ENCODE measurements at regions not wholly inside any gene's neighbourhood (a gene's known extent, or its start where the extent isn't known, plus 50 kb on each side); places are given as distances from the start of the nearest gene placed in this dataset.

GRCh38 chr3:28575746-28576613, 227.4 kb upstream of the AZI2 start:
- DNase-seq (ENCODE audit: low spot score) = no peak
- intact Hi-C loops (cut with micrococcal nuclease) = loop anchor here (5.0 kb wide), 1 partner anchor 844 kb away; no protein-coding TSS in a partner anchor
- Mint-ChIP-seq H3K4me3 (ENCODE audit: low read depth) (no peak overlapping the region), H3K4me1 (ENCODE audit: low read depth) (peaks cover 2% of the 10 kb centered on the region), H3K36me3 (ENCODE audit: low read depth) (no peaks in the 10 kb centered on the region), H3K27me3 (ENCODE audit: low read depth) (peaks cover 53% of the 10 kb centered on the region), H3K9me3 (no peaks in the 10 kb centered on the region), H3K27ac (no peak overlapping the region)

DNA sequence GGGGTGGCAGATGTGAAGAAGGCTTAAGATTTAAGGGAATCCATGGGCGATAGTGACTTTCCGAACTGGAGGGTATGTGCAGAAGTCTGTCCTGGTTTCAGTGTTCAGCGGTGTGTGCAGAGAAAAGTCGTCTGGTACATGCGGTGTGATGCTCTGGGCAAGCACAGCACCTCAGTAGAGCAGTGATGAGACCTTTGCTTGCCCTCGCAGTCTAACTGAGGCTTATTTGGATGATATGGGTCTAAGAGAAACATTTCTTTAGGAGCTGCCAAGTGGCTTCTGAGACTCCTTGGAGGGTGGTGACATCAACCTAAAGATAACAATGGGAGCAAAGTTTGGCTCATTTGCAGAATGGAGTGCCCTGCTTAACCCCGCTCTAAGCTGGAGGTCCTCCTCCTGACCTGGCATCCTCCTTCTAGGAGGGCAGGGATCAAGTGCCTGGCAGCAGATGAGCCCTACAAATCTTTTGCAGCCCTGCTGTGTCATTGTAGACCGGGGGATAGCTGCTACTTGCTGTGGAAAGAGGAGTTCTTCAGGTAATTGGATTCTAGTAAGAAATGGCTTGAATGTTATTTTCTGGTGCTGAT, 228.1 kb upstream of the AZI2 start:
- no peak overlapping the region for H3K27ac Mint-ChIP-seq
- H3K27me3 Mint-ChIP-seq (ENCODE audit: low read depth) = peaks cover 52% of the 10 kb centered on the region
- H3K9me3 Mint-ChIP-seq = no peaks in the 10 kb centered on the region
- DNase-seq (ENCODE audit: low spot score) = no peak
- no peaks in the 10 kb centered on the region for H3K36me3 Mint-ChIP-seq (ENCODE audit: low read depth)
- intact Hi-C loops (cut with micrococcal nuclease) = loop anchor here (5.0 kb wide), 1 partner anchor 844 kb away; no protein-coding TSS in a partner anchor
- H3K4me3 Mint-ChIP-seq (ENCODE audit: low read depth) = no peak overlapping the region
- peaks cover 2% of the 10 kb centered on the region for H3K4me1 Mint-ChIP-seq (ENCODE audit: low read depth)

DNA sequence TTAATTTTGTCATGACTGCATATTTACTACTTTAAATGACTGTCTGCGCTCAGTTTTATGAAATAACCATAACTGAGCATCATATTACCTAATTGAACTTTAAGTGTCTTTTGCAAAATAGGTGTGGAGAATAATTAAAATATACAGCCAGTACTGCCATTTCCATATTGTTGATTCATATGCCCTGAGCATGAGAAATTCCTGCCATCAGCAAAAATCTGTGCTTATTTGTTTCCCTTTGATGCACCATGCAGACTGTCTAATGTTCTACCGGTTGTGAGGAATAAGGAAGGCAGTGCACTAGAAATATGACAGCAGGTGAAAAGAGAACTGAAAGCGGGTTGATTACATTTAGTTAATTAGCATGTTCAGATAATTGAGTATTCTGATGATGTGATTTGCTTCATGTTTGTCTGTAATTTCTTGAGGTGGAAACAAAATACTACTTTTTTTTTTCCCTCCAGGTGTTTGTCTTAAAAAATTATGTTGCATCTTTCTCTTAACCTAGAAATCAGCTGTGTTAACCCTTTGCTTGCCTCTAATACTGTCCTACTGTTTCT, 229.4 kb upstream of the AZI2 start:
- Mint-ChIP-seq H3K4me1 (ENCODE audit: low read depth) (peaks cover 2% of the 10 kb centered on the region), H3K27me3 (ENCODE audit: low read depth) (peaks cover 50% of the 10 kb centered on the region), H3K36me3 (ENCODE audit: low read depth) (no peaks in the 10 kb centered on the region), H3K4me3 (ENCODE audit: low read depth) (no peak overlapping the region), H3K9me3 (no peaks in the 10 kb centered on the region), H3K27ac (no peak overlapping the region)
- intact Hi-C loops (cut with micrococcal nuclease) = loop anchor here (5.0 kb wide), 1 partner anchor 846 kb away; no protein-coding TSS in a partner anchor
- no peak for DNase-seq (ENCODE audit: low spot score)

DNA sequence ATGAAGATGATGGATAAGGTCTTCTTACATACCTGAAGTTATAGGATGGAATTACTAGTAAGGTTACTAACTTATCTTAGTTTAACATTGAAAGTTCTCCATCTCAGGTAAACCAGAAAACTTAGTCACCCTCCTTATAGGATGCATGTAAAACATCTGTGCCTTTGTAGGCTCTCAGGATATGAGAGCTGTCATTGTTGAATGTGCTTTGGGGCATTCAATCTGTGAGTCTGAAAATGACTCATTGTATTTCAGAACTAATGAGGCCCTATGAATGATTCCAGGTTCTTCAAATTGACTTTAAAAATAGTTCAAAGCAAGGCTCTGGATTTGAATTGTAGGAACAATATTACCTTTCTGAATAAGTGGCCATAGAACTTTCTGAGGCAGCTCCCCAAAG, 237.7 kb upstream of the AZI2 start:
- intact Hi-C loops (cut with micrococcal nuclease) = no loop called here
- no peaks in the 10 kb centered on the region for H3K9me3 Mint-ChIP-seq

DNA sequence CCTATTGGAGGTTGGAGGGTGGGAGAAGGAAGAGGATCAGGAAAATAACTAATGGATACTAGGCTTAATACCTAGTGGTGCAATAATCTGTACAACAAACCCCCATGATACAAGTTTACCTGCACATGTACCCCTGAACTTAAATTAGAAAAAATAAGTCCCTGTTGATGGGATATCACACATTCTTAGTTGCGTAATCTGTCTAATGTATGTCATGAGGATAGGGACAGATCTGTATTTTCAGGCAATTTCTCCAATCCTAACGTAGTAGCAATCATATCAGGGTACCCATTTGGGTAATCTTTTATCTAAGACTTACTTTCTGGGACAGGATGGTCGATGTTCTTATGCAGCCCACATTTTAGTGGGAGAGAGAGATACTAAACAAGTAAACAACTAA, 239.1 kb upstream of the AZI2 start:
- DNase-seq (ENCODE audit: low spot score) = no peak
- intact Hi-C loops (cut with micrococcal nuclease) = no loop called here
- Mint-ChIP-seq H3K27ac (no peak overlapping the region), H3K9me3 (no peaks in the 10 kb centered on the region), H3K36me3 (ENCODE audit: low read depth) (no peaks in the 10 kb centered on the region), H3K4me1 (ENCODE audit: low read depth) (no peaks in the 10 kb centered on the region), H3K4me3 (ENCODE audit: low read depth) (no peak overlapping the region), H3K27me3 (ENCODE audit: low read depth) (no peaks in the 10 kb centered on the region)

More for the DNA sequence above, 237.7 kb upstream of the AZI2 start:
- Mint-ChIP-seq H3K36me3 (ENCODE audit: low read depth) (no peaks in the 10 kb centered on the region), H3K27ac (no peak overlapping the region), H3K4me3 (ENCODE audit: low read depth) (no peak overlapping the region), H3K27me3 (ENCODE audit: low read depth) (no peaks in the 10 kb centered on the region), H3K4me1 (ENCODE audit: low read depth) (no peaks in the 10 kb centered on the region)
- DNase-seq (ENCODE audit: low spot score) = no peak

DNA sequence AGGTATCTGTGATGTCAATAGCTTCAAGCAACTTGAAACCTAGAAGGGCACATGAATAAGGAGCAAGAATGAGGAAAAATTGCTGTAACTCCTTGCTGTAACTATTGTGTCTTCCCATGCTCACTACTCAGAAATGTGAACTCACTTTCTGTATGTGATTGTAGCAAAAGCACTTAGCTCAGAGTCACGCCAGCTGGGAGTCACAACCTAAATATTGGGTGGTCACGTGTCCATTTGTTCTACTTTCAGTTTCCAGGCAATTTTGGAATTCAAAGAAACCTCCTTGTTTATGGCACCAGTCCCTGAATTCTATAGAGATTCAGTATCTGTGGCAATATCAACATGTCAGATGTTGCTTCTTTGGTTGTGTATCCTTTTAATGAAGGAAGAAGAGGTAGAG, 241.6 kb upstream of the AZI2 start:
- Mint-ChIP-seq H3K9me3 (no peaks in the 10 kb centered on the region), H3K4me3 (ENCODE audit: low read depth) (no peak overlapping the region), H3K27me3 (ENCODE audit: low read depth) (no peaks in the 10 kb centered on the region), H3K36me3 (ENCODE audit: low read depth) (no peaks in the 10 kb centered on the region), H3K27ac (no peak overlapping the region), H3K4me1 (ENCODE audit: low read depth) (no peaks in the 10 kb centered on the region)
- intact Hi-C loops (cut with micrococcal nuclease) = no loop called here
- no peak for DNase-seq (ENCODE audit: low spot score)

GRCh38 chr3:28590860-28591259, 242.2 kb upstream of the AZI2 start:
- DNase-seq (ENCODE audit: low spot score) = no peak
- no peaks in the 10 kb centered on the region for H3K27me3 Mint-ChIP-seq (ENCODE audit: low read depth)
- no peak overlapping the region for H3K4me3 Mint-ChIP-seq (ENCODE audit: low read depth)
- intact Hi-C loops (cut with micrococcal nuclease) = no loop called here
- no peak overlapping the region for H3K27ac Mint-ChIP-seq
- no peaks in the 10 kb centered on the region for H3K9me3 Mint-ChIP-seq
- no peaks in the 10 kb centered on the region for H3K36me3 Mint-ChIP-seq (ENCODE audit: low read depth)
- H3K4me1 Mint-ChIP-seq (ENCODE audit: low read depth) = no peaks in the 10 kb centered on the region

DNA sequence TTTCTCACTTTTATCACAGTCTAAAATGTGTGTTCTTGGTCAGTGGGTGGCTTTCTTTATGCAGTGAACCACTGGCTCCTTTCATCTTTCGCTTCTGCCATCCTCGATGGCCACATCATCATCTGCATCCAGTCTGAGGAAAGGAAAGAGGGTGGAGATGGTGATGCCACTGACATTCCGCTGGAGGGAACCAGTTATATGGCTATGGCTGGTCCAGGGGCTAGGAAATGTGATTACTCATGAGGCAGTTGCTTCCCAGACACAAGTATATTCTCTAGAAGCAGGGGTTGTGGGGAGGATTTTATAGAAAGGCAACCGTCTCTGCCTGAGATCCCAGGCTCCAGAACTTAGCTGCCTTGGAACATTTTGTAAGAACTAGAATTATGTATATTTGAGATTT, 246.7 kb upstream of the AZI2 start:
- no peak overlapping the region for H3K27ac Mint-ChIP-seq
- H3K36me3 Mint-ChIP-seq (ENCODE audit: low read depth) = no peaks in the 10 kb centered on the region
- H3K27me3 Mint-ChIP-seq (ENCODE audit: low read depth) = no peaks in the 10 kb centered on the region
- H3K9me3 Mint-ChIP-seq = no peaks in the 10 kb centered on the region
- no peaks in the 10 kb centered on the region for H3K4me1 Mint-ChIP-seq (ENCODE audit: low read depth)
- H3K4me3 Mint-ChIP-seq (ENCODE audit: low read depth) = no peak overlapping the region
- intact Hi-C loops (cut with micrococcal nuclease) = no loop called here
- no peak for DNase-seq (ENCODE audit: low spot score)

- H3K27me3 Mint-ChIP-seq (ENCODE audit: low read depth) = no peaks in the 10 kb centered on the region
- H3K4me3 Mint-ChIP-seq (ENCODE audit: low read depth) = no peak overlapping the region
- H3K9me3 Mint-ChIP-seq = no peaks in the 10 kb centered on the region
- no peak for DNase-seq (ENCODE audit: low spot score)
- H3K4me1 Mint-ChIP-seq (ENCODE audit: low read depth) = no peaks in the 10 kb centered on the region
- H3K36me3 Mint-ChIP-seq (ENCODE audit: low read depth) = no peaks in the 10 kb centered on the region
- H3K27ac Mint-ChIP-seq = no peak overlapping the region
- intact Hi-C loops (cut with micrococcal nuclease) = no loop called here
Observed at GRCh38 chr3:28597452-28597851, 248.8 kb upstream of the AZI2 start.

GRCh38 chr3:28598165-28598564, 249.5 kb upstream of the AZI2 start:
- H3K9me3 Mint-ChIP-seq = no peaks in the 10 kb centered on the region
- H3K36me3 Mint-ChIP-seq (ENCODE audit: low read depth) = no peaks in the 10 kb centered on the region
- H3K4me1 Mint-ChIP-seq (ENCODE audit: low read depth) = no peaks in the 10 kb centered on the region
- no peak overlapping the region for H3K27ac Mint-ChIP-seq
- intact Hi-C loops (cut with micrococcal nuclease) = no loop called here
- DNase-seq (ENCODE audit: low spot score) = no peak
- no peaks in the 10 kb centered on the region for H3K27me3 Mint-ChIP-seq (ENCODE audit: low read depth)
- H3K4me3 Mint-ChIP-seq (ENCODE audit: low read depth) = no peak overlapping the region

GRCh38 chr3:28601291-28601690, 252.7 kb upstream of the AZI2 start:
- no peak for DNase-seq (ENCODE audit: low spot score)
- no peaks in the 10 kb centered on the region for H3K4me1 Mint-ChIP-seq (ENCODE audit: low read depth)
- no peak overlapping the region for H3K4me3 Mint-ChIP-seq (ENCODE audit: low read depth)
- no peak overlapping the region for H3K27ac Mint-ChIP-seq
- intact Hi-C loops (cut with micrococcal nuclease) = no loop called here
- H3K27me3 Mint-ChIP-seq (ENCODE audit: low read depth) = no peaks in the 10 kb centered on the region
- no peaks in the 10 kb centered on the region for H3K9me3 Mint-ChIP-seq
- no peaks in the 10 kb centered on the region for H3K36me3 Mint-ChIP-seq (ENCODE audit: low read depth)

GRCh38 chr3:28606283-28606682, 257.7 kb upstream of the AZI2 start:
- Mint-ChIP-seq H3K4me1 (ENCODE audit: low read depth) (no peaks in the 10 kb centered on the region), H3K27ac (no peak overlapping the region), H3K27me3 (ENCODE audit: low read depth) (no peaks in the 10 kb centered on the region), H3K4me3 (ENCODE audit: low read depth) (no peak overlapping the region), H3K36me3 (ENCODE audit: low read depth) (no peaks in the 10 kb centered on the region), H3K9me3 (no peaks in the 10 kb centered on the region)
- intact Hi-C loops (cut with micrococcal nuclease) = no loop called here
- no peak for DNase-seq (ENCODE audit: low spot score)

GRCh38 chr3:28612232-28612631, 263.6 kb upstream of the AZI2 start:
- no peak overlapping the region for H3K27ac Mint-ChIP-seq
- H3K36me3 Mint-ChIP-seq (ENCODE audit: low read depth) = no peaks in the 10 kb centered on the region
- no peaks in the 10 kb centered on the region for H3K4me1 Mint-ChIP-seq (ENCODE audit: low read depth)
- no peaks in the 10 kb centered on the region for H3K27me3 Mint-ChIP-seq (ENCODE audit: low read depth)
- no peak overlapping the region for H3K4me3 Mint-ChIP-seq (ENCODE audit: low read depth)
- H3K9me3 Mint-ChIP-seq = no peaks in the 10 kb centered on the region
- intact Hi-C loops (cut with micrococcal nuclease) = no loop called here
- no peak for DNase-seq (ENCODE audit: low spot score)

All from activated T-helper 2 cell treated with anti-CD3 and anti-CD28 coated beads, Interferon-gamma antibody, Interleukin-2, Interleukin-4, amounts not matched to agents 10 μg/mL and 5 μg/mL and 100 μg/mL, durations not matched to agents 14 hours and 24 hours and 36 hours (primary cell).